ENCODE measurements at regions not wholly inside any gene's neighbourhood (a gene's known extent, or its start where the extent isn't known, plus 50 kb on each side); places are given as distances from the start of the nearest gene placed in this dataset.

- BruUV-seq (replicated peaks): no TSS peak
- Histone ChIP-seq H2AFZ (ENCODE audit: control insufficient read depth, low read depth, low read length) (no peak overlapping the region), H4K20me1 (ENCODE audit: control insufficient read depth, insufficient read depth) (no peaks in the 10 kb centered on the region), H3K27me3 (replicated peaks in 1 of 2; ENCODE audit: control insufficient read depth in 2 of 2, insufficient read depth in 2 of 2, low read length in 1 of 2) (no peaks in the 10 kb centered on the region), H3K9me3 (replicated peaks; ENCODE audit: control insufficient read depth, insufficient read depth, low read length) (no peaks in the 10 kb centered on the region), H3K4me2 (ENCODE audit: control insufficient read depth, insufficient read depth) (no peak overlapping the region), H3K9ac (ENCODE audit: control insufficient read depth, insufficient read depth, low read length) (no peak overlapping the region), H3K36me3 (ENCODE audit: control insufficient read depth in 2 of 2, insufficient read depth in 2 of 2, low read length in 1 of 2) (no peaks in the 10 kb centered on the region), H3K4me1 (ENCODE audit: control insufficient read depth, insufficient read depth, low read length) (no peaks in the 10 kb centered on the region), H3K4me3 (no peak overlapping the region), H3K79me2 (ENCODE audit: control insufficient read depth, insufficient read depth, low read length) (no peaks in the 10 kb centered on the region), H3K27ac (ENCODE audit: control insufficient read depth, insufficient read depth) (no peak overlapping the region)
- ATAC-seq: no peak
- in situ Hi-C loops (cut with MboI): no loop called here
- ChIA-PET SMC1A (ENCODE audit: uncharacterized antibody, unreplicated experiment) (interaction anchor here (0.7 kb wide), 1 partner anchor 21 kb away, joined by 3 read pairs; no protein-coding TSS in a partner anchor), CTCF (no interaction called here), RAD21 (ENCODE audit: unreplicated experiment) (no interaction called here), POLR2A (no interaction called here)
- TF ChIP-seq ZZZ3 (IDR thresholded peaks at IDR 0.05; ENCODE audit: control insufficient read depth, insufficient read length, low read depth): no peak
- TF ChIP-seq E2F4 (IDR thresholded peaks at IDR 0.05; ENCODE audit: low read depth, low read length): no peak
- TF ChIP-seq BMI1 (IDR thresholded peaks at IDR 0.05; ENCODE audit: borderline replicate concordance): no peak
- no peak for TF ChIP-seq CBFB (IDR thresholded peaks at IDR 0.05; ENCODE audit: low read depth)
- no peak for TF ChIP-seq CHD1 (IDR thresholded peaks at IDR 0.05; ENCODE audit: low read depth, low read length)
- no peak for TF ChIP-seq ZNF217 (IDR thresholded peaks at IDR 0.05)
- TF ChIP-seq IKZF1 (conservative IDR thresholded peaks at IDR 0.05): no peak
- no peak for TF ChIP-seq TARDBP (IDR thresholded peaks at IDR 0.05; ENCODE audit: borderline replicate concordance)
- TF ChIP-seq RBBP5 (conservative IDR thresholded peaks at IDR 0.05): no peak
- TF ChIP-seq ZSCAN29 (IDR thresholded peaks at IDR 0.05): no peak
- no peak for TF ChIP-seq ZNF384 (IDR thresholded peaks at IDR 0.05; ENCODE audit: borderline replicate concordance, low read depth, low read length)
- TF ChIP-seq SIN3A (IDR thresholded peaks at IDR 0.05; ENCODE audit: low read depth, low read length): no peak
- TF ChIP-seq SMAD5 (IDR thresholded peaks at IDR 0.05; ENCODE audit: low read depth): no peak
- no peak for TF ChIP-seq MYC (IDR thresholded peaks at IDR 0.05; ENCODE audit: insufficient read depth, insufficient read length, insufficient replicate concordance, low read length, severe bottlenecking)
- no peak for FAIRE-seq
- WGBS (ENCODE audit: insufficient coverage, insufficient replicate concordance, low lambda C conversion rate, missing lambda C conversion rate): 13% methylated on average over 2 of the region's 2 CpGs
- no peak for DNase-seq (ENCODE audit: low read depth, low spot score)
- intact Hi-C loops (cut with micrococcal nuclease; ENCODE audit: unreplicated experiment): no loop called here
These were observed 572.4 kb downstream of the AMY1C start for GRCh38 chr1:104322131-104322530.

All from GM12878 (cell line).